Stimulated activated CD4-positive, alpha-beta T cell treated with anti-CD3 and anti-CD28 coated beads, Interleukin-4, amount 100 ng/mL, for 48 hours (primary cell): ENCODE measurements at regions not wholly inside any gene's neighbourhood (a gene's known extent, or its start where the extent isn't known, plus 50 kb on each side); places are given as distances from the start of the nearest gene placed in this dataset.

Experiments used
- DNase-seq, 2 donors: peaks; one replicate each; pipeline ENCODE4 v3.0.0-alpha.2; 2020; ENCODE audit warnings: low read depth in 2 of 2

DNA sequence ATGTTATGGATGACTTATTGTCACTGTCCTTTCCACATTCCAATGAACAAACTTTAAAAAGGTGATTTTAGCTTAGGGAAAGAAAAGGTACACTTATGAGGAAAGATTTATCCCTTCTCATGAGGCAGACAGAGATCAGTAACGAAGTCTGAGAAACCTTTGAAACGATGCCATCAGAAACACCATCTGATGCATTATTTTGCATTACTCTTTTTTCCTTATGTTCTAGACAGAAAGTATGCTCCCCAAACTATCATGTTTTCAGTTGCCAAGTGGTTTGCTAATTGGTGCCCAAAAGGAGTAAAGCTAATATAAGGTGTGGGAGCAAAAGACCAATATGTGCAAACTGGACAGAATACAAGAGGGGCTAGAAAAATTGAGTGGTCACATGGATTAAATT, 397.7 kb upstream of the RIOK2 start:
- DNase-seq, result no peak

DNA sequence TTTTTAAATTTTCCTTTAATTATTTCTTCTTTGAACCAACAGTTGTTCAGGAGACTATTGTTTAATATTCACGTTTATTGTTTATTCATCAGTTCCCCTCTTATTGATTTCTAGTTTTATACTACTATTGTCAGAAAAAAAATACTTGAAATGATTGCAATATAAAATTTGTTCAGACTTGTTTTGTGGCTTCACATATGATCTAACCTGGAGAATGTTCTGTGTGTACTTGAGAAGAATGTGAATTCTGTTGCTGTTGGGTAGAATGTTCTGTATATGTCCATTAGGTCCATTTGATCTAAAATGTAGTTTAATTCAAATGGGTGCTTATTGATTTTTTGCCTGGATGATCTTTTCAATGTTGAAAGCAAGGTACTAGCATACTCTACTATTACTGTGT, 408.7 kb upstream of the RIOK2 start:
- DNase-seq, result no peak

DNA sequence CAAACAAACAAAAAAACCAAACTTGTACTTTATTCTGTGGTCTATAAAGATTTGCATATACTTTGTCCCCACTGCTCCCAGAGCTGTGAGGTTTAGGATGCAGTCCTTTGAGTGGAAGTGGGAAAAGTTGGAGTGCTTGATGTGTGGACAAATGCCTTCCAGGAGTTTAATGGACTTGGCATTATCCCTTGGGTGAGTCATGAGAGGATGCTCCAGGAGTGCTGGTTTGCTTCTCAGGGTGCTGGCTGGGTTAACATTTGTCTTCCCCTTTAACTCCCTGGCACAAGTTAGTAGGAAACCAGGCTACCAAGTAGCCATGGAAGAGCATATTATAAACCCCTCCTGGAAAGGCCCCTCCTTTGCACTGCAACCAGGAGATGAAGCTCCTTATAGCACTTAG, 417.4 kb upstream of the RIOK2 start:
- no peak for DNase-seq

DNA sequence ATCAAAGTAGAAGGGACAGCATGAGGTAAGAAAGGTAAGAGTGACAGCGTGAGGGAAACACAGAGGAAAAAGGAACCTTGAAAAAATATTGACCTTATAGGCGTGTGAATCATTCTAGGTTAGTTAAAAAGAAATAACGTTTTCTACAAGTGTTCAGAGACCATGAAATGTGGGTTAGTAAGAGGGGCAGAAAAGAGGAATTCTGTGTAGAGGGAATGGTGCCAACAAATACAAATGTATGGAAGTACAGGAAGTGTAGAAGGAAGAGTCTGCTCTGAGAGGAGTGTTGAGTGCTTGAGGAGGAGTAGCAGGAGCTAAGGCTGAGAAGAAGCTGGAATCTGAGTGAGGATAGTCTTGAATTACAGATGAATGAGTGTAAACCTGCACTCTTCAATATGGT, 418.6 kb upstream of the RIOK2 start:
- no peak for DNase-seq

DNA sequence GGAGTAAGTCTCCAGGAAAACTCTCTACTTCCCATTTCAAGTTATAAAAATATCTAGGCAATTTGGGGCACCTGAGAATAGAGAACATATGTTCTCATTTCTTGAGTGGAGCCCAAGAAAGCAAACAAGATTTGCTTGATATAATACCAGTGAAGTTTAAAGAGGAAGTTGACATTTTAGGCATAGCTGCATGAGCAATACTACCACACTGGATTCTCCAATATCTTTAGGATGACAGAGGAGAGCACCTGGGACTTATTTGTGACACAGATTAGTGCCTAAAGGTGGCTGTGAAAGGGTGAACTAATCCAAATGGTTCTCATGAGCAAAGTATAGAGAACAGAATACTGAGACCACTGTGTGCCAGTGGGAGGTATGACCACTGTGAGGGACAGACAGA, 423.5 kb upstream of the RIOK2 start:
- DNase-seq, result no peak

DNA sequence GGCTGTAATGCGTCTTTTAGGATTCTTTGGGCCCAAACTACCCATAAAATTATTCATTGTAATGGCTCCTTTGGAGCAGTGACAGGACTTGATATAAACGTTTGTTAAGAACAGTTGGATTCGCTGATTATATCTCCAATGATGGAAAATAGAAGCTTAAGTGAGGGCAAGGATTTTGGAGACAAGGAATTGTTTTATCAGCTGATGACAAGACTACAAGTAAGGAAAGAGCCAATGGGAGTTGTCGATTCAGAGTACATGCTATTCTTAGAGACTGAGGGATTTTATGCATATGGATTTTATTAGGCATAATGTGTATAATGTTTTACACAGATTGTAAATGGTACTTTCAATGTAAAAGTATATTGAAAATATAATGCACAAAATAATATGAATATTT, 425.5 kb upstream of the RIOK2 start:
- no peak for DNase-seq

DNA sequence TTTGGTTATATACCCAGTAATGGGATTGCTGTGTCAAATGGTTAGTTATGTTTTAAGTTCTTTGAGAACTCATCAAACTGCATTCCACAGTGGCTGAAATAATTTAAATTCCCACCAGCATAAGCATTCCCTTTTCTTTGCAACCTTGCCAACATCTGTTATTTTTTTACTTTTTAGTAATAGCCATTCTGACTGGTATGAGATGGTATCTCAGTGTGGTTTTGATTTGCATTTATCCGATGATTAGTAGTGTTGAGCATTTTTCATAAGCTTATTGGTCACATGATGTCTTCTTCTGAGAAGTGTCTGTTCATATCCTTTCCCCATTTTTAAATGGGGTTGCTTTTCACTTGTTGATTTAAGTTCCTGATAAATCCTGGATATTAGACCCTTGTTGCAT, 435.7 kb upstream of the RIOK2 start:
- no peak for DNase-seq

DNA sequence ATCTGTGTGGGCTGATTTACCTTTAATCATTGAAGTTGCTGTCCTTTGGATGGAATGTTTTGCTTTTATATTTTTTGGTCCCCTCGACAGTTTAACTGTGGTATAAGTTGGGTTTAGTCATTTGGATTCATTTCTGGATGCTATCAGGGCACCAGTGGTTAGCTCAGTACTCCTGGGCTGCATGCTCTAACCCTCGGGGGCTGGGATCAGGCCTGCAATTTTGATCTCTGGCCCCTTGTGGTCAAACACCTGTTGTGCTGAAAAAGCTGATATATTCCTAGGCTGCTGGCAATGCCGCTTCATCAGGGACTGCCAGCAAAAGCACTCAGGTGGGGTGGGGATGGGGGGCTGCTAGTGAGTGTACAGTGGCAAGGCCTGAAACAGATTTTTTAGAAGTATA, 440.4 kb upstream of the RIOK2 start:
- no peak for DNase-seq

DNA sequence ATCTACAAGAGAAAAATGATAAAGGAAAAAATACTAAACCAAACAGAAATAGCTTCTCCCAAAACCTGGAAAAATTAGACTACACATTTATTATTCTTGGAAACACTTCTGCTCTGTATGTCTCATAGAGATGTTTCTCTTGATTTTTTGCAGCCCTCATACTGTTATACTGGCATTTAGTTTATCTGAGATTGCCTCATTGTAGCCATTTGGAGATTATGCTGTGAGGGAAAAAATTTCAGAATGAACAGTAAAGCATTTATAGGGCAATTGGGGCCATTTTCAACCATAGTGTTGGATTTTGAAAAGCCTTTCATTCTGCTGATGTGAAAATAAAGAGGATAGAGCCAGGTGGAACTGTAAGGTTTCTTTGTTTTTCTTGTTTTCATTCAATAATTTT, 441.8 kb upstream of the RIOK2 start:
- no peak for DNase-seq

DNA sequence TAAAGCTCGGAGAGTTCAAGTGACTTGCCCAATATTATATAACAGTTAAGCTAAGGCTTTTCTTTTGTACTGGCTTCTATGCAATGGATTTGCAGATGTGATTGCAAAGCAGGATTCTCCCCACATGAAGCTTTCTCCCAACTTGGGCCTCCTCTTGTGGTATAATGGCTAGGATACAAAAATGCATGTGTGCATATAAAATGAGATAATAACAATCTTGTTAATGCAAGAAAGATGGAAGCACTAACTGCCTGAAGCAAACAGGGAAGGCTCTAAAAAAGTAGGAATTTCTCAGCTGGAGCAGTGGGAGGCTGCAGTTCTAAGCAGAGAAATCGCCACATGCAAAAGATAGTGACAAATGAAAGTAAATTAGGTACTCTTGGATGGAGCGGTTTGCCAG, 444.2 kb upstream of the RIOK2 start:
- no peak for DNase-seq

DNA sequence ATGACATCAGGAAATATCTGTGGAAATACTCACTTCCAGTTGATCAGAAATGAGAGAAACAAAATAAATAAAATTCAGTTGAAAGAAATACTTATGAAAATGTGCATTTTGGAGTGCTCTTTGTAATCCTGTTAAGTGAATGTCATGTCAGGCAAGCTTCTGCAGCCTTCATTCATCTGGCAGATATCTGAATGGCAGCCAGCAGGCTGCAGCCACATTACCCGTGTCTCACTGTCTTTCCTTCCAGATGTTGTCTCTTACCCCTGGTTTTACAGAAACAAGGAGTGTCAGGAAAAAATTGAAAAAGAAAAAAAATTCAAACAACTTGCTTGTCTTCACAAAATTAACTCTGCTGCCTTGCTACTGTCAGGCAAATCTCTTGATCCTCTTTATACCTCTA, 445.0 kb upstream of the RIOK2 start:
- DNase-seq, result no peak

DNA sequence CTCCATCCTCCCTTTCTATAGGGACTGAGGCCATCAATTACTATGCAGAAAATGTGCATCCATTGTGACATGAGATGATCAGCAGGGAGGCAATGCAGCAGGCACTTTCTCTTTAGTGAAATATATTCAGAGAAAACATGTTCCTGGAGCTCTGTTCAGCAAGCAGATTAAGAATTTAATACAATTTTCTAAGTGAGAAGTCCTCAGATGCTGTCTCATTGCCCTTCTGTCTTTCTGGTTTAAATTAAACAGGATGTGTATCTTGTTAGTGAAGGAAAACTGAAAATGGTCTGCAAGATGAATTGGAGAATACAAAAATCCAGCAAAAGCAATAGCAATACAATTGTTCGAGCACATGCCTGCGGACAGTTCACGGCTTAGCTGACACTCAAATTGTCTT, 445.8 kb upstream of the RIOK2 start:
- DNase-seq, result no peak

DNA sequence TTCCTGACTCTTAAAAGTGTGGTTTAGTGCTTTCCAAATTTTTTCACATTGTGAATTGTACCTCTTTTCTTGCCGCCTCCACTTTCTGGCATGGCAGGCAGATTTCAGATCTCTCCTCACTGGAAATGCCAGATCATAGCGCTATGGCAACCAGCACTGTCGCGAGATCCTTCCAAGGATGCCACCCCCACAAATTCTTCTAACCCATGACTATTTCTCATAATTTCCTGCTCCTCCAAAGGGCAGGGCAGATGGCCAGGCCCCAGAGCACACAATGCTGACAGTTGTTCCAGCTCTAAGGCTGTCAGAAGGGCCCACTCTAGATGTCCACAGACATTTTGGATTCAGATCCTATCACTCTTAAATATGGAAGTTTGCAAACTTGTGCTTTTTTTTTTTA, 446.2 kb upstream of the RIOK2 start:
- DNase-seq, result no peak

DNA sequence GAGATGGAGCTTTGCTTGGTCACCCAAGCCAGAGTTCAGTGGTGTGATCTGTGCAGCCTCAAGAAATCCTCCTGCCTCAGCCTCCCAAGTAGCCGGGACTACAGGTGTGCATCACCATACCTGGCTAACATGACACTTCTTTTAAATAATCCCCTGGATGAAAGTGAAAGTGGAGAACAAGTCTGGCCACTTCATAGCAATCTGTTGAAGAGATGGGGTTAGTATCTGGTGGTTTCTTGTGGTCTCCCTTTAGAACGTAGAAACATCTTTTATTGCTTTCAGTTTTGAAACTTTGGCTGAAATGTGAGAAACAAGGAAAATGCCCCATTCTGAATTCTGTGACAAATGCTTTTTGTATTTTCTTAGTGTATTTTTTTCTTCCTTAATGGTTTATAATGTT, 452.5 kb upstream of the RIOK2 start:
- DNase-seq, result no peak

DNA sequence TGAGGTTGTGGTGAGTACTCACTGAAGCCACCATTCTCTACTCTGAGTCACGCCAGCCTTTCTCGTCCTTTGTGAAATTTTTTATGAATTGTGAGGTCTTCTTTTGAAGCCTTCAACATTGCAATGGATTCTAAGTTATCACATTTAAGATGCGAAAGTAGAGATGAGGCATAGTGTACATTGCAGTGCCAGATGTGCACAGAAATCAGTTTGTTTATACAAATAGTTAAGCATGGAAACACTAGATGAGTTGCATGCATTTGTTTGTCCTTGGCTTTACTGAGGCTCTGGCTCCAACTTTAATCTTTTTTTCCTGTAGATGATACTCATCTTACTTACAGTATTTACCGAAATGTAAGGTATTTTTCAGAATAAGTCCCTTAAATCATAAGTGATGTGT, 453.7 kb upstream of the RIOK2 start:
- DNase-seq, result no peak

DNA sequence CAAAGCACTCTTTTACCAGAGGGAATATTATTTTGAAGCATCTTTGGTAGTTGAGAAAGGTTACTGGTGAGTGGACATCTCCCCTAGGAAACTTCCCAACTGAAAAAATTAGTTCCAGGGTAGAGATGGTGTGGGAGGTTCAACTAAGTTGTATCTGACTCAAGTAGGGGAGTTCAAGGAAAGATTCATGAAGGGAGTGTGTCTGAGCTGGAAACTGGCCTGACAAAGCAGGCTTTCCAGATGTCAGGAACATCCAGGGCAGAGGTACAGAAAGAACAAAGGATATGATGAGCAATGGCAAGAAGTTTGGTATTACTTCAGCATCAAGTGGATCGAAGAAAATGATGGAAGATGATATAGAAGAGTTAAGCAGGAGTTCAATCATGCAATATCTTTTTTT, 458.0 kb upstream of the RIOK2 start:
- no peak for DNase-seq

DNA sequence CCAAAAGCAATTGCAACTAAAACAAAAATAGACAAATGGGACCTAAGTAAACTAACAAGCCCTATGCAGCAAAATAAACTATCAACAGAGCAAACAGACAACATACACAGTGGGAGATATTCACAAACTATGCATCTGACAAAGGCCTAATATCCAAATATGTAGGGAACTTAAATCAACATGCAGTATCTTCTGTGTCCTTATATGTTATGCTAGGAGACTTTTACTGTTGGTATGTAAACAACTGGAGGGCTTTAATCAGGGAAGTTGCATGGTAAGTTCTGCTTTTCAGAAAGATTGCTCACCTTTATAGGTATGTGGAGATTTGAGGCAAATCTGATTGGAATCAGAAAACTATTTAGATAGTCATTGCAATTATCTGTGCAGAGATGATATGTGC, 461.2 kb upstream of the RIOK2 start:
- DNase-seq, result no peak

DNA sequence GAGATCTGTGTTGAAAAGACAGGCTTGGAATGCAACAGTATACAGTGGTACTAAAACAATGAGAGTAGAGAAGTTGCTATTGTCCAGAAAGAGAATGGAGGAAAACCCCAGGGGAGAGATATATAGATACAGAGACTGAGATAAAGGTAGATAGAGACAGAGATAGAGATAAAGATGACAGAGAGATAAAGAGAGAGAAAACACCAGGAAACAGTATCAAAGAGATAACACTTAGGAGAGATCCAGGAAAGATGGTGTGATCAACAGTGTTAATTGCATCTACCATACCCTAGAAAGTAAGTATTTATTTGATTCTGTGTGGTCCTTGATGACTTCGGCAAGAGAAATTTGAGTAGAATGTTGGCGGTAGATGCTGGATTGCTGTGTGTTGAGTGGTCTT, 461.8 kb upstream of the RIOK2 start:
- no peak for DNase-seq

DNA sequence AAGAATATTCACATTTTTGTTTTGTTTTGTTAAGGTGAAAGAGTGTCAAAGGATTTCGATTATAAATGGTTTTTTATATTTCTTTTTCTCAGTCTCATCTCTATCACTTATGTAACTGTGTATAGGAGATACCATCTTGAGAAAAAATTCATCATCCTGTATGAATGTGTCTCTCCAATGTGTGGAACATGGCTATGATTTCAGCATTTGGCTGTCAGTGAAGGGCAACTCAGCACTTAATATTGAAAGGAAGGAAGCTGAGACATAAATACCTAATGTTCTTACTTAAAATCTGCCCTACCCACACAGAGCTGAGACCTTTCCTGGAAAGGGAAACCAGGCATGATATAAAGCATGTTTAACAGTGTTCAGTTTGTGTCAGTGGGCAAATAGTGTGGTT, 474.2 kb upstream of the RIOK2 start:
- DNase-seq, result no peak

DNA sequence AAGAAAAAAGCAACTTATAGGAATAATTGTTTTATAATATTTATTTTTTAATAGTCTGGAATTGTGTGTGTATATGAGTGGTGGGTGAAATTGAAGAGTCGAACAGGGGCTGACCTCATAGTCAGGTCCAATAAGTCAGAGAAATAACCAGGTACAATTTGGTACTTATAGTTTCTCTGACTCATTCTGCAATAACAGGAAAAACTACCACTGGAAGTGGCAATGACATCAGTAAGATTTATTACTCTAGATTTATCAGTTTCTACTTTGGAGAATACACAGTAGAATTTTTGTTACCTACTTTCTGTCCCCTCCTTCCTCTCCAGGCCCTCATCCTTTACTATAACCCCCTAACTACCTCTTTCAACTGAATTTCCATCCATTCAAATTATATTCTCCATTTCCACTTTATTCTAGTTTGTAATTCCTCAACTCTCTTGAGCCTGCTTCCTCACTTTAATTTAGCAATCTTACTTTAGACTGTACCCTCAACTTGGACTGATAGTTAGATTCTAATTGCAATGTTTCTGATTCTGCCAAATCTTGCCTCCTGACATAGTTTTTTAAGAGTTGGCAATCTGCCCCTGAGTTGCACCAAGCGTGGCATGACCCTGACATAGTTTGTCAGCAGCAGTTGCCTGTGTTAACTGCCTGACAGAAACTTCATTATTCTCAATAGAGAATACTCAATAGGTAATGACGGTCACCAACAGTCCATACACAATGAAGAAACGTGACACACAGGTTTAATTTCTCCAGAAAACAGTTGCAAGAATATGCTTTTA, 475.3 kb upstream of the RIOK2 start:
- DNase-seq, result no peak

DNA sequence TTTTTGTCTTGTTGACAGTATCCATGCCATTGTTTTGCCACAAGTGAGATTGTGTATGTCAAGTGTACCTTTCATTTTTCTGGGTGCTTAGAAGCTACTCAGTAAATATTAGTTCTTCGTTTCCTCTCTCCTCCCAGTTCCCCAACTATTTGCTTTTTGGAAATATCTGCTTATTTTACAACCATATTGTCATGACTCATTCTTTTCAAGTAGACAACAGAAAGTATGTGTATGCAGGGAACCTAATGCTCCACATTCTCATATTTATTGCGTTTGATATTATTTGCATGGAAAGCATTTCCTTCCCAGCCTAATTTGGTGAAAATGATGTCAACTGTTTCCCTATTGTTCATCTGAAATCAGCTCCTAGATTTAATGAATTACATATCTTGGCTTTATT, 483.7 kb upstream of the RIOK2 start:
- no peak for DNase-seq

DNA sequence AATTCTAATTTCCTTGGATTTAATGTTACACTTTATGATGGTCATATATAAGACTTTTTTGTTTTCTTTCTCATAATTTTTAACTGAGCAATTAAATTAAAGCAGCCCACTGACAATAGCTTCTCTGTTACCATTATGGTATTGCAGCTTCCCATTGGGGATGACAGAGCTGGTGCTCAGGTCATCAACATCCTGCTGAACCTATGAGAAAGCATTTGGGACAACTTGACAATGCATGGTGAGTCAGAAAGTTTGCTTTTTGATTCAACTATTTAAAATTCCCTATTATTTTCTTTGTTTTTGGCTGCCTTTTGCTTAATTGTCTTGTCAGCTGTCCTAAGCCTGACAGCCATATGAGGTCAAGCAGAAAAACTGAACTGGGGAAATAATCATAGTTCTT, 487.4 kb upstream of the RIOK2 start:
- no peak for DNase-seq

DNA sequence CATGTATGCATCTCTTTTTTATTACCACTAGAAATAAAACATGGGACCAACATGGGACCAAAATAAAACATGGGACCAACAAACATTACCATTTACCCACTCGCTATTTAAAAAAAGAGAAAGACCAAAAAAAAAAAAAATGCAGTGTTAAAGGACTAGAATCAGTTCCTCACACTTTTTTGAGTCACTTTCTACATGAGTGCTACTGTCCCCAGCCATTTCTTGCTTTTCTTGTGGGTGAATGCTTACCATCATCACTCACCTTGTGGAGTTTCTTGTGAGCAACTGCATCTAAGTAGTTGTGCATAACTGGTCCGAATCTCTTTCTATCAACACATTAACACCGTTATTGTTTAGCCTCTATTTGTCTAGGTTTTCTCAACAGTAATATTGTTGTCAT, 493.6 kb upstream of the RIOK2 start:
- DNase-seq, result no peak

DNA sequence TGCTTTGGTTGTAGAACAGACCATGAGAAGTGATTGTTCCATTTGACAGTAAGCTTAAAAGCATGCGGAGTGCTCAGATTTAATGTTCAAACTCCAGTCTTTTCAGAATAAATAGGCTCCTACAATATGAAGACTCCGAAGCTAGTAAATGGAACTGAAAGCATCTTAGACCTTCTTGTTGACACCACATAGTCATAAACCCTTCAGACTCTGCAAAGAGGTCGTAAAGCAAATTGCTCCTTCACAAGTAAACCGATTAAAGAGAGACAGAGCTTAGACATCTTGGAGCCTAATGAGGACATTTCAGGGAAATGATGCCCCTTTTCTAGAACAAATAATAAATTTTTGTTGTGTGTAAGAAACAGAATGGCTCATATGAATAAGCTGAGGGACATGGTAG, 511.0 kb upstream of the RIOK2 start:
- no peak for DNase-seq
